Mesenteric fat pad (tissue), 1 donor: ENCODE measurements at regions not wholly inside any gene's neighbourhood (a gene's known extent, or its start where the extent isn't known, plus 50 kb on each side); places are given as distances from the start of the nearest gene placed in this dataset.

Experiments used
- DNase-seq: peaks from one replicate; pipeline ENCODE4 v3.0.0-alpha.2; 2020; ENCODE audit warnings: low spot score
- donor health status: DM: yes; HTN: yes; CAD: no.

DNA sequence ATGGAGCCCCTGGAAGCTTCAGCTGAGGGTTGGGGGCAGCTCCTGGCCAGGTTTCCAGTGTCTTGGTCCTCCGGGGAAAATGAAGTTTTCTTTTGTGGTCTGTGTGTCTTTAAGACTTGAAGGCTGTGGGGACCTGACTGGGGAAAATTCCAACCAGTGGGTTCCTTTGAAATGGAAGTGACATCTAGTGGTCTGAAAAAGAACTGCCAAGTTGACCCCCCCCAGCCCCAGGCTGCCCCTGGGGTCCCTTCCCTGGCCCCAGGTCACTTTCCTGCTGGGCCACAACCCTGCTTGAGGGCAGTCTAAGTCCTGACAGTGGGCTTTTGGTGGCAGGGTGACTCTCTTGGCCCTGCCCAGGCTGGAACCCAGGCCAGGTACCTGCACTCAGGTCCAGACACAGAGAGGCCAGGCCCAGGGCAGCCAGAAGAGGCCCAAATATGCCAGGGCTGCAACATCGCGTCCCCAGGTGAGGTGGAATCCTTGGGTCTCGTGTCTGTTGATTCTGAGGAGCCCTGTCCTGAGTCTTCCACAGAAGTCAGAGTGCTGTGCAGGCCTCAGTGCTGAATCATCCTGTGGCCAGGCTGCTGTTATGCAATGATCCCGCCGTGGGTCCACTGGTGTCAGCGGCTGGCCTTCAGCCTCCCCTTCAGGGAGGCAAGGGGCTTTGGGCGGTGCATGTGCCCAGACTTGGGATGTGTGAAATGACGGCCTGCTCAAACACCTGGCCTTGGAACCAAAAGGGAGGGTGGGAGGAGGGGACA lies 68.4 kb downstream of the VEGFA start:
- DNase-seq = no peak

- DNase-seq = no peak
These were observed 67.5 kb downstream of the VEGFA start for GRCh38 chr6:43837507-43837906.

GRCh38 chr6:43836507-43837240 lies 66.7 kb downstream of the VEGFA start:
- no peak for DNase-seq
